Pancreas (tissue), 10 donors: ENCODE measurements at regions not wholly inside any gene's neighbourhood (a gene's known extent, or its start where the extent isn't known, plus 50 kb on each side); places are given as distances from the start of the nearest gene placed in this dataset.
"Not testable (repeated sequence)": the region's sequence is repeated elsewhere in the genome, so short reads cannot be mapped to it uniquely, and the experiment has no call there.

Source experiments
- ATAC-seq, 4 donors: fragments of 200-7000 bp; cut with Tn5 transposase; one replicate each; pipeline versions ENCODE4 v1.8.0 to v1.9.1; 2020; ENCODE audit warnings: mild to moderate bottlenecking in 4 of 4, moderate library complexity in 4 of 4
- DNase-seq, 6 donors: peaks; one replicate each; pipeline ENCODE4 v3.0.0-alpha.2; 2020
- FAIRE-seq: peaks from 2 replicates; lab custom pipeline; 2012; peaks lifted over from hg19 to GRCh38; lab: Jason Lieb, UNC
- H3K27ac ChIP-seq, 4 donors: fragments of 200-600 bp; sonication (generic); 1 replicate in 3 of 4; 2 replicates in 1 of 4; pipeline versions ENCODE4 v1.5.0 to v1.8.0; 2020
- H3K27me3 ChIP-seq, 4 donors: fragments of 200-600 bp; one replicate each; pipeline ENCODE4 v1.8.0; 2021
- H3K36me3 ChIP-seq, 3 donors: fragments of 200-600 bp; sonication (generic) in 1 of 3; one replicate each; pipeline versions ENCODE4 v1.5.0 to v1.8.0; 2020 to 2021
- H3K4me1 ChIP-seq, 3 donors: fragments of 200-600 bp; one replicate each; pipeline ENCODE4 v1.8.0; 2021
- H3K4me3 ChIP-seq, 4 donors: fragments of 200-600 bp; sonication (generic) in 2 of 4; one replicate each; pipeline versions ENCODE4 v1.5.0 to v1.8.0; 2020 to 2021
- H3K9me3 ChIP-seq, 4 donors: fragments of 200-600 bp; one replicate each; pipeline ENCODE4 v1.8.0; 2021
- CTCF ChIP-seq, 4 donors: fragments of 200-600 bp; sonication (generic) in 3 of 4; IDR thresholded peaks; one replicate each; pipeline versions ENCODE4 v1.5.0 to v1.8.0; 2021; ENCODE audit warnings: antibody characterized with exemption in 4 of 4
- WGBS, 2 donors: extraction: QIAGEN DNeasy Blood & Tissue Kit; methylation state at CpG; one replicate each; pipeline ENCODE4 v1.1.7; 2013; 5-methylcytosine and 5-hydroxymethylcytosine counted together
- intact Hi-C, 3 donors: fragments of 100-400 bp; cut with DNase I; formaldehyde crosslinking; loops; one replicate each; pipeline versions ENCODE4 v1.11.1 to v1.14.2; 2022
- donor health status: healthy with polysubstance abuse.
- donor health status: DM: no; HTN: no; CAD: no; lungs with moderate emphysema.
- donor health status: DM: no; HTN: no; CAD: no.
- donor health status: control.
- donor health status: control.
- donor health status: Bipolar disorder and iron deficiency.
- donor health status: DM: yes; HTN: yes; CAD: no.
- donor health status: DM: no; HTN: no; CAD: no.
- donor health status: DM: no; HTN: no; CAD: no.
- donor health status: DM: yes; HTN: yes; CAD: no.

- H3K36me3 ChIP-seq, result no peaks in the 10 kb centered on the region
- DNase-seq (no peak), FAIRE-seq (no peak), ATAC-seq (no peak)
- no peaks in the 10 kb centered on the region for H3K27me3 ChIP-seq
- no peak overlapping the region for H3K4me3 ChIP-seq
- no peak overlapping the region for H3K27ac ChIP-seq
- no peak for TF ChIP-seq CTCF (IDR thresholded peaks at IDR 0.05)
- H3K9me3 ChIP-seq, result no peaks in the 10 kb centered on the region
- WGBS, 2 donors, result 90% methylated on average over 1 of the region's 1 CpG
- intact Hi-C loops, result loop anchor here in 2 of 3 donors (10.0 kb wide), 2 partner anchors 160 to 220 kb away; no protein-coding TSS in a partner anchor
- no peaks in the 10 kb centered on the region for H3K4me1 ChIP-seq
These were observed 95.9 kb downstream of the OTUD1 start for GRCh38 chr10:23534761-23535160.

- FAIRE-seq (no peak), DNase-seq (no peak), ATAC-seq (peak in 1 of 4 donors; percentile 44)
- Histone ChIP-seq H3K4me1 (no peaks in the 10 kb centered on the region), H3K27ac (no peak overlapping the region), H3K4me3 (no peak overlapping the region), H3K27me3 (no peaks in the 10 kb centered on the region), H3K36me3 (no peaks in the 10 kb centered on the region), H3K9me3 (no peaks in the 10 kb centered on the region)
- TF ChIP-seq CTCF (IDR thresholded peaks at IDR 0.05), result no peak
- intact Hi-C loops, result loop anchor here in 2 of 3 donors (10.0 kb wide), 2 partner anchors 159 to 221 kb away; no protein-coding TSS in a partner anchor
- WGBS, 2 donors, result 43 to 48% methylated on average over 1 of the region's 1 CpG
These were observed 96.5 kb downstream of the OTUD1 start for GRCh38 chr10:23535381-23535780.

GRCh38 chr10:23538968-23539367 lies 100.1 kb downstream of the OTUD1 start:
- TF ChIP-seq CTCF (IDR thresholded peaks at IDR 0.05), result no peak
- no peaks in the 10 kb centered on the region for H3K27me3 ChIP-seq
- H3K4me1 ChIP-seq, result no peaks in the 10 kb centered on the region
- no peak for DNase-seq
- intact Hi-C loops, result loop anchor here in 2 of 3 donors (10.0 kb wide), 2 partner anchors 156 to 224 kb away; no protein-coding TSS in a partner anchor
- H3K36me3 ChIP-seq, result no peaks in the 10 kb centered on the region
- no peak for FAIRE-seq
- H3K4me3 ChIP-seq, result no peak overlapping the region
- 83 to 92% methylated on average over 3 of the region's 3 CpGs for WGBS, 2 donors
- no peak overlapping the region for H3K27ac ChIP-seq
- ATAC-seq, result no peak
- no peaks in the 10 kb centered on the region for H3K9me3 ChIP-seq

- H3K4me1 ChIP-seq, result no peaks in the 10 kb centered on the region
- no peaks in the 10 kb centered on the region for H3K9me3 ChIP-seq
- no peak for DNase-seq
- FAIRE-seq, result no peak
- H3K27me3 ChIP-seq, result no peaks in the 10 kb centered on the region
- no peak for ATAC-seq
- intact Hi-C loops, result no loop called here
- WGBS, 2 donors, result 12 to 15% methylated on average over 2 of the region's 2 CpGs
- no peaks in the 10 kb centered on the region for H3K36me3 ChIP-seq
- no peak overlapping the region for H3K4me3 ChIP-seq
- no peak for TF ChIP-seq CTCF (IDR thresholded peaks at IDR 0.05)
- H3K27ac ChIP-seq, result no peak overlapping the region
These were observed 101.6 kb downstream of the OTUD1 start for GRCh38 chr10:23540401-23541030.

- intact Hi-C loops, result no loop called here
- FAIRE-seq, result no peak
- Histone ChIP-seq H3K4me1 (no peaks in the 10 kb centered on the region), H3K27me3 (no peaks in the 10 kb centered on the region), H3K27ac (no peak overlapping the region), H3K9me3 (no peaks in the 10 kb centered on the region), H3K4me3 (no peak overlapping the region), H3K36me3 (no peaks in the 10 kb centered on the region)
- 84 to 87% methylated on average over 9 of the region's 9 CpGs for WGBS, 2 donors
- no peak for TF ChIP-seq CTCF (IDR thresholded peaks at IDR 0.05)
- no peak for ATAC-seq
- DNase-seq, result no peak
These were observed 105.0 kb downstream of the OTUD1 start for GRCh38 chr10:23543691-23544380.

- FAIRE-seq, H3K36me3 ChIP-seq, intact Hi-C loops, H3K9me3 ChIP-seq, H3K27me3 ChIP-seq, DNase-seq, H3K27ac ChIP-seq, H3K4me3 ChIP-seq, H3K4me1 ChIP-seq, ATAC-seq: not testable (repeated sequence)
- WGBS, 2 donors, result 91 to 95% methylated on average over 2 of the region's 2 CpGs
These were observed 107.0 kb downstream of the OTUD1 start for GRCh38 chr10:23545866-23546265.
